B cell (primary cell): ENCODE measurements at regions not wholly inside any gene's neighbourhood (a gene's known extent, or its start where the extent isn't known, plus 50 kb on each side); places are given as distances from the start of the nearest gene placed in this dataset.

Source experiments
- ATAC-seq: fragments of 200-7000 bp; cut with Tn5 transposase; one replicate; pipeline ENCODE4 v1.10.0; 2021; ENCODE audit warnings: low read depth, mild to moderate bottlenecking, moderate number of reproducible peaks, moderate library complexity
- CTCF ChIA-PET: fragments of 350-600 bp; sonication (Branson Sonifier 250); formaldehyde crosslinking; loops from one replicate; lab custom pipeline; 2021; ENCODE audit warnings: antibody characterized with exemption, inconsistent platforms; lab: Charles Lee
- POLR2A ChIA-PET: fragments of 350-600 bp; sonication (Branson Sonifier 250); formaldehyde crosslinking; loops from one replicate; lab custom pipeline; 2021; ENCODE audit warnings: antibody characterized with exemption; lab: Charles Lee
- DNase-seq: peaks from one replicate; pipeline ENCODE4 v3.0.0; 2013
- H2AFZ ChIP-seq: 2 replicates; pipeline ENCODE4 v1.6.1; 2012; ENCODE audit warnings: mild to moderate bottlenecking, low read depth, low read length; ENCODE audit not compliant: insufficient read depth, poor library complexity, severe bottlenecking
- H3K27ac ChIP-seq, 2 donors: 1 replicate in 1 of 2; 2 replicates in 1 of 2; pipeline ENCODE4 v1.5.1; 2012 to 2013; ENCODE audit warnings: low read length in 2 of 2, mild to moderate bottlenecking in 2 of 2, moderate library complexity in 1 of 2
- H3K27me3 ChIP-seq, 4 experiments: fragments of 200-600 bp in 1 of 4; sonication (generic) in 1 of 4; replicated peaks in 1 of 4; 1 replicate in 2 of 4; 2 replicates in 2 of 4; pipeline versions ENCODE4 v1.6.1 to v1.7.0; 2013 to 2016; ENCODE audit warnings: low read length in 3 of 4, mild to moderate bottlenecking in 2 of 4, mixed read lengths in 1 of 4, moderate library complexity in 1 of 4; ENCODE audit not compliant: insufficient read depth in 4 of 4, control insufficient read depth in 3 of 4; ENCODE audit errors: control extremely low read depth in 1 of 4
- H3K36me3 ChIP-seq, 2 experiments: replicated peaks in 1 of 2; 1 replicate in 1 of 2; 2 replicates in 1 of 2; pipeline versions ENCODE4 v1.6.1 to v1.7.1; 2013; ENCODE audit warnings: low read length in 1 of 2; ENCODE audit not compliant: insufficient read depth in 2 of 2, control insufficient read depth in 1 of 2; ENCODE audit errors: control extremely low read depth in 1 of 2, extremely low read depth in 1 of 2
- H3K4me1 ChIP-seq, 2 donors: fragments of 200-600 bp in 1 of 2; sonication (generic) in 1 of 2; 1 replicate in 1 of 2; 2 replicates in 1 of 2; pipeline versions ENCODE4 v1.5.1 to v1.6.1; 2013 to 2017; ENCODE audit warnings: low read length in 2 of 2; ENCODE audit not compliant: control insufficient read depth in 2 of 2, insufficient read depth in 2 of 2
- H3K4me2 ChIP-seq: replicated peaks from 2 replicates; pipeline ENCODE3; 2012; ENCODE audit warnings: mild to moderate bottlenecking, low read depth, low read length; ENCODE audit not compliant: poor library complexity, severe bottlenecking
- H3K4me3 ChIP-seq, 5 experiments: fragments of 200-600 bp in 1 of 5; sonication (generic) in 1 of 5; 1 replicate in 3 of 5; 2 replicates in 2 of 5; pipeline versions ENCODE4 v1.5.1 to v1.7.0; 2011 to 2016; ENCODE audit warnings: low read length in 4 of 5, mild to moderate bottlenecking in 4 of 5, low read depth in 2 of 5, control low read depth in 1 of 5, moderate library complexity in 1 of 5; ENCODE audit not compliant: insufficient read depth in 1 of 5; ENCODE audit errors: control extremely low read depth in 1 of 5, extremely low read depth in 1 of 5
- H3K79me2 ChIP-seq: fragments of 200-600 bp; sonication (generic); one replicate; pipeline ENCODE4 v1.6.0; 2016; ENCODE audit warnings: low read length; ENCODE audit not compliant: control insufficient read depth, insufficient read depth
- H3K9ac ChIP-seq: fragments of 200-600 bp; sonication (generic); 2 replicates; pipeline ENCODE4 v1.6.1; 2017; ENCODE audit warnings: mild to moderate bottlenecking, low read length, moderate library complexity
- H3K9me3 ChIP-seq, 3 donors: one replicate each; pipeline versions ENCODE4 v1.6.1 to v1.7.1; 2013; ENCODE audit warnings: low read length in 2 of 3; ENCODE audit not compliant: control insufficient read depth in 2 of 3, insufficient read depth in 1 of 3; ENCODE audit errors: control extremely low read depth in 1 of 3
- H4K20me1 ChIP-seq: 2 replicates; pipeline ENCODE4 v1.6.0; 2012; ENCODE audit warnings: mild to moderate bottlenecking, low read length; ENCODE audit not compliant: insufficient read depth, control insufficient read depth, poor library complexity, severe bottlenecking
- H3K27ac Mint-ChIP-seq: one replicate; pipeline ENCODE4 v1.8.0; 2021; ENCODE audit warnings: mixed read lengths
- H3K27me3 Mint-ChIP-seq: one replicate; pipeline ENCODE4 v1.8.0; 2021; ENCODE audit warnings: mixed read lengths
- H3K4me1 Mint-ChIP-seq: one replicate; pipeline ENCODE4 v1.8.0; 2021; ENCODE audit warnings: mixed read lengths
- H3K4me3 Mint-ChIP-seq: one replicate; pipeline ENCODE4 v1.8.0; 2021; ENCODE audit warnings: mixed read lengths
- H3K9me3 Mint-ChIP-seq: one replicate; pipeline ENCODE4 v1.8.0; 2022; ENCODE audit warnings: mixed read lengths; ENCODE audit not compliant: insufficient read depth
- CTCF ChIP-seq: fragments of 200-600 bp; IDR thresholded peaks from one replicate; pipeline ENCODE4 v1.8.0; 2022; ENCODE audit warnings: antibody characterized with exemption, mild to moderate bottlenecking
- EZH2 ChIP-seq: IDR thresholded peaks from 2 replicates; pipeline ENCODE4 v1.6.1; 2012; ENCODE audit warnings: borderline replicate concordance, low read depth, mild to moderate bottlenecking, moderate library complexity, low read length; ENCODE audit not compliant: insufficient read depth, poor library complexity, severe bottlenecking
- WGBS: methylation state at CpG from one replicate; pipeline ENCODE4 v1.1.5; 2013; ENCODE audit warnings: missing lambda C conversion rate; ENCODE audit not compliant: insufficient coverage; 5-methylcytosine and 5-hydroxymethylcytosine counted together
- intact Hi-C: fragments of 100-400 bp; cut with micrococcal nuclease; formaldehyde crosslinking; loops from one replicate; pipeline ENCODE4 v1.10.0; 2022

DNA sequence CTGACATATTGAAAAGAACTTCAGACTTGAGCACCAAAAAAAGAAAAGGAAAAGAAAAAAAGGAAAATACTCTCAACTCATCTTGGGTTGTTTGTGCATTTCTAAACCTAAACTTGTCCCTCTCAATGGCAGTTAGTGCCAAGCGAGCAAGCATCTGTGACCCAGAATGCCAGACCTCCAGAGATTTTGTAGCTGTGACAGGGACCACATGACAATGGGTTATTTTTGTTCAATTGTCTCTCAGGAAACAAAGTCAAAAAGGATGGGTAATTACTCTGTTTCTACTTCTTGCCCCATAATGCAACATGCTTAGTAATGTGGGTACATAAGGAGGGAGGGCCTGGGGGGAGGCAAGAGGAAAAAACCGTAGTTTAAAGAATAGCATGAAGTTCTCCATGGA, 285.7 kb upstream of the RTL1 start:
- no peaks in the 10 kb centered on the region for H3K4me1 ChIP-seq
- no peak overlapping the region for H3K9ac ChIP-seq
- no peaks in the 10 kb centered on the region for H3K27me3 ChIP-seq
- Mint-ChIP-seq H3K9me3 (peaks cover 3% of the 10 kb centered on the region), H3K4me1 (no peaks in the 10 kb centered on the region), H3K4me3 (no peak overlapping the region), H3K27me3 (peaks cover 4% of the 10 kb centered on the region), H3K27ac (no peak overlapping the region)
- POLR2A ChIA-PET: no interaction called here
- 0% methylated on average over 1 of the region's 2 CpGs for WGBS
- peaks cover 0 to 14% (median 0%) of the 10 kb centered on the region in 3 donors for H3K9me3 ChIP-seq
- H3K36me3 ChIP-seq: no peaks in the 10 kb centered on the region
- no peak for TF ChIP-seq EZH2
- TF ChIP-seq CTCF: no peak
- ATAC-seq (no peak), DNase-seq (no peak)
- intact Hi-C loops: no loop called here
- H3K79me2 ChIP-seq: no peaks in the 10 kb centered on the region
- no peak overlapping the region for H3K27ac ChIP-seq
- H4K20me1 ChIP-seq: no peaks in the 10 kb centered on the region
- CTCF ChIA-PET: no interaction called here
- H2AFZ ChIP-seq: no peak overlapping the region
- no peak overlapping the region for H3K4me3 ChIP-seq
- no peak overlapping the region for H3K4me2 ChIP-seq

DNA sequence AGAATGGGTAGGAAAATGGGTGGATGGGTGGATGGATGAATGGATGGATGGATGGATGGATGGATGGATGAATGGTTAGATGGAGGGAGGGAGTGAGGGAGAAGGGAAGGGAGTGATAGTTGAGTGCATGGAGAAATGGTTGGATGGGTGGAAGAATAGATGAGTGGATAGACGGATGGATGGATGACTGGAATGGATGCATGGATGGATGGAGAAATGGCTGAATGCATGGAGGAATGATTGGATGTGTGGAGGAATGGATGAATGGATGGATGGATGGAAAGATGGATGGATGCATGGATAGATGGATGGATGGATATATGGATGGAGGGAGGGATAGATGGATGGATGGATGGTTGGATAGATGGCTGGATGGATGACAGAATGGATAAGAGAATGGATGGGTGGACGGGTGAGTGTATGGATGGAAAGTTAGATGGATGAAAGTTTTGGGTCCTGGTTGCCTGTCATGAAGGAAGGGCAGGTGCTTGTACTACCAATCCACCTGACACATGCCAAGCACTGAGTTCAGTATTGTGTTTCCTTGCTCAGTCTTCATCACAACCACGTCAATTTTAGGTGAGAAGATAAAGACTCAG, 286.5 kb upstream of the RTL1 start:
- no peak overlapping the region for H3K9ac ChIP-seq
- Mint-ChIP-seq H3K4me3 (no peak overlapping the region), H3K27ac (no peak overlapping the region), H3K4me1 (no peaks in the 10 kb centered on the region), H3K9me3 (peaks cover 3% of the 10 kb centered on the region), H3K27me3 (peaks cover 4% of the 10 kb centered on the region)
- H3K27ac ChIP-seq: no peak overlapping the region
- ChIA-PET CTCF (no interaction called here), POLR2A (no interaction called here)
- H3K4me3 ChIP-seq: no peak overlapping the region
- no peaks in the 10 kb centered on the region for H3K36me3 ChIP-seq
- H3K9me3 ChIP-seq: peaks cover 0 to 19% (median 0%) of the 10 kb centered on the region in 3 donors
- no peak overlapping the region for H3K4me2 ChIP-seq
- 90% methylated on average over 2 of the region's 3 CpGs for WGBS
- H3K79me2 ChIP-seq: no peaks in the 10 kb centered on the region
- intact Hi-C loops: no loop called here
- no peak overlapping the region for H2AFZ ChIP-seq
- no peak for DNase-seq
- H3K27me3 ChIP-seq: no peaks in the 10 kb centered on the region
- no peaks in the 10 kb centered on the region for H3K4me1 ChIP-seq
- no peak for ATAC-seq
- TF ChIP-seq EZH2: no peak
- TF ChIP-seq CTCF: no peak
- no peaks in the 10 kb centered on the region for H4K20me1 ChIP-seq
